Fibroblast of skin of left biceps (primary cell): ENCODE measurements at regions not wholly inside any gene's neighbourhood (a gene's known extent, or its start where the extent isn't known, plus 50 kb on each side); places are given as distances from the start of the nearest gene placed in this dataset.

Source experiments
- DNase-seq, 2 experiments: peaks; one replicate each; pipeline ENCODE4 v3.0.0-alpha.2; 2013; ENCODE audit warnings: low read depth in 2 of 2

GRCh38 chr10:10432296-10433035 is 585.2 kb upstream of the CELF2 start:
- no peak for DNase-seq

- no peak for DNase-seq
Observed at GRCh38 chr10:10434312-10434711, 583.4 kb upstream of the CELF2 start.

GRCh38 chr10:10437886-10438285 is 579.8 kb upstream of the CELF2 start:
- no peak for DNase-seq

- no peak for DNase-seq
Observed at GRCh38 chr10:10438335-10439100, 579.2 kb upstream of the CELF2 start.

- DNase-seq = no peak
Observed at GRCh38 chr10:10456856-10457255, 560.8 kb upstream of the CELF2 start.

GRCh38 chr10:10460451-10460850 is 557.2 kb upstream of the CELF2 start:
- DNase-seq = no peak

- DNase-seq = no peak
Observed at GRCh38 chr10:10462151-10462941, 555.3 kb upstream of the CELF2 start.

- DNase-seq = no peak
Observed at GRCh38 chr10:10471758-10472157, 545.9 kb upstream of the CELF2 start.

- no peak for DNase-seq
Observed at GRCh38 chr10:10475812-10476211, 541.9 kb upstream of the CELF2 start.

GRCh38 chr10:10477844-10478243 is 539.8 kb upstream of the CELF2 start:
- no peak for DNase-seq

- DNase-seq = no peak
Observed at GRCh38 chr10:10479465-10479864, 538.2 kb upstream of the CELF2 start.

- DNase-seq = no peak
Observed at GRCh38 chr10:10482613-10483012, 535.1 kb upstream of the CELF2 start.

GRCh38 chr10:10489076-10489475 is 528.6 kb upstream of the CELF2 start:
- peak; percentile 10 to 22 for DNase-seq

GRCh38 chr10:10489805-10490571 is 527.7 kb upstream of the CELF2 start:
- DNase-seq = peak; percentile 53 to 65

- DNase-seq = no peak
Observed at GRCh38 chr10:10490581-10490980, 527.1 kb upstream of the CELF2 start.

GRCh38 chr10:10492420-10492819 is 525.3 kb upstream of the CELF2 start:
- no peak for DNase-seq

GRCh38 chr10:10493833-10494232 is 523.8 kb upstream of the CELF2 start:
- DNase-seq = no peak

GRCh38 chr10:10497245-10497644 is 520.4 kb upstream of the CELF2 start:
- no peak for DNase-seq

- DNase-seq = peak; percentile 39 to 57
Observed at GRCh38 chr10:10498781-10499180, 518.9 kb upstream of the CELF2 start.

- peak in 1 of 2 experiments; percentile 30 for DNase-seq
Observed at GRCh38 chr10:10499839-10500238, 517.8 kb upstream of the CELF2 start.

GRCh38 chr10:10500937-10501336 is 516.7 kb upstream of the CELF2 start:
- peak; percentile 30 to 44 for DNase-seq

GRCh38 chr10:10503772-10504171 is 513.9 kb upstream of the CELF2 start:
- no peak for DNase-seq
